Mesenchymal stem cell (in vitro differentiated cells and primary cell): ENCODE measurements at regions not wholly inside any gene's neighbourhood (a gene's known extent, or its start where the extent isn't known, plus 50 kb on each side); places are given as distances from the start of the nearest gene placed in this dataset.

ENCODE experiments used
- DNase-seq: peaks from one replicate; pipeline ENCODE4 v3.0.0-alpha.2; 2013
- H2AFZ ChIP-seq: one replicate; pipeline ENCODE4 v1.6.1; 2013; ENCODE audit warnings: low read depth, mild to moderate bottlenecking, control low read depth, inconsistent platforms, low read length, moderate library complexity
- H2AK5ac ChIP-seq: 2 replicates; pipeline ENCODE4 v1.6.1; 2013; ENCODE audit warnings: low read length, moderate library complexity, mild to moderate bottlenecking, inconsistent platforms; ENCODE audit not compliant: severe bottlenecking
- H2BK120ac ChIP-seq: one replicate; pipeline ENCODE4 v1.6.1; 2013; ENCODE audit warnings: low read depth, mild to moderate bottlenecking, inconsistent platforms, low read length, moderate library complexity
- H2BK12ac ChIP-seq, 2 experiments: one replicate each; pipeline ENCODE4 v1.6.1; 2013; ENCODE audit warnings: inconsistent platforms in 2 of 2, low read length in 2 of 2, mild to moderate bottlenecking in 2 of 2, moderate library complexity in 2 of 2, control low read depth in 1 of 2
- H2BK15ac ChIP-seq: one replicate; pipeline ENCODE4 v1.6.1; 2013; ENCODE audit warnings: mild to moderate bottlenecking, low read depth, inconsistent platforms; ENCODE audit not compliant: poor library complexity, severe bottlenecking
- H2BK5ac ChIP-seq: 2 replicates; pipeline ENCODE4 v1.6.1; 2013; ENCODE audit warnings: low read depth, mild to moderate bottlenecking, low read length, control low read depth, inconsistent platforms; ENCODE audit not compliant: poor library complexity, severe bottlenecking
- H3K14ac ChIP-seq, 2 experiments: one replicate each; pipeline ENCODE4 v1.6.1; 2013; ENCODE audit warnings: inconsistent platforms in 2 of 2, low read length in 2 of 2, control low read depth in 1 of 2, mild to moderate bottlenecking in 1 of 2, moderate library complexity in 1 of 2
- H3K18ac ChIP-seq, 2 experiments: one replicate each; pipeline ENCODE4 v1.6.1; 2013; ENCODE audit warnings: inconsistent platforms in 2 of 2, low read length in 2 of 2, control low read depth in 1 of 2, low read depth in 1 of 2, mild to moderate bottlenecking in 1 of 2
- H3K23ac ChIP-seq, 2 experiments: one replicate each; pipeline ENCODE4 v1.6.1; 2013; ENCODE audit warnings: inconsistent platforms in 2 of 2, low read length in 2 of 2, mild to moderate bottlenecking in 2 of 2, moderate library complexity in 2 of 2, control low read depth in 1 of 2
- H3K27ac ChIP-seq: 2 replicates; pipeline ENCODE4 v1.5.1; 2013; ENCODE audit warnings: mild to moderate bottlenecking, moderate library complexity, low read length, control low read depth, inconsistent platforms; ENCODE audit not compliant: poor library complexity, severe bottlenecking
- H3K27me3 ChIP-seq, 2 experiments: 2 replicates each; pipeline versions ENCODE4 v1.6.1 to v1.7.0; 2013; ENCODE audit warnings: low read length in 2 of 2, mild to moderate bottlenecking in 2 of 2, moderate library complexity in 2 of 2, control low read depth in 1 of 2, inconsistent platforms in 1 of 2; ENCODE audit not compliant: control insufficient read depth in 1 of 2, insufficient read depth in 1 of 2
- H3K36me3 ChIP-seq, 2 experiments: 2 replicates each; pipeline versions ENCODE4 v1.6.1 to v1.7.0; 2013; ENCODE audit warnings: low read length in 2 of 2, control low read depth in 1 of 2, inconsistent platforms in 1 of 2, low read depth in 1 of 2, mild to moderate bottlenecking in 1 of 2; ENCODE audit not compliant: insufficient read depth in 2 of 2, control insufficient read depth in 1 of 2
- H3K4ac ChIP-seq, 2 experiments: one replicate each; pipeline ENCODE4 v1.6.1; 2013; ENCODE audit warnings: inconsistent platforms in 2 of 2, low read length in 2 of 2, mild to moderate bottlenecking in 2 of 2, moderate library complexity in 2 of 2, control low read depth in 1 of 2, low read depth in 1 of 2
- H3K4me1 ChIP-seq: 2 replicates; pipeline ENCODE4 v1.6.1; 2013; ENCODE audit warnings: low read depth, low read length, control low read depth; ENCODE audit not compliant: control insufficient read depth, insufficient read depth
- H3K4me2 ChIP-seq: 2 replicates; pipeline ENCODE4 v1.6.1; 2013; ENCODE audit warnings: low read length, mild to moderate bottlenecking, inconsistent platforms; ENCODE audit not compliant: poor library complexity, severe bottlenecking
- H3K4me3 ChIP-seq, 2 experiments: 2 replicates each; pipeline versions ENCODE4 v1.5.1 to v1.7.0; 2013; ENCODE audit warnings: low read length in 2 of 2, mild to moderate bottlenecking in 2 of 2, control low read depth in 1 of 2, low read depth in 1 of 2; ENCODE audit not compliant: insufficient read depth in 1 of 2
- H3K79me1 ChIP-seq: replicated peaks from 2 replicates; pipeline ENCODE4 v1.6.1; 2013; ENCODE audit warnings: mild to moderate bottlenecking, control low read depth, low read length, inconsistent platforms; ENCODE audit not compliant: poor library complexity, severe bottlenecking
- H3K9ac ChIP-seq: 2 replicates; pipeline ENCODE4 v1.7.0; 2013; ENCODE audit warnings: mild to moderate bottlenecking, low read length, moderate library complexity
- H3K9me3 ChIP-seq: 2 replicates; pipeline ENCODE4 v1.7.0; 2013; ENCODE audit warnings: mild to moderate bottlenecking, low read length; ENCODE audit not compliant: control insufficient read depth
- H4K8ac ChIP-seq: one replicate; pipeline ENCODE4 v1.6.1; 2013; ENCODE audit warnings: inconsistent platforms, mild to moderate bottlenecking, low read length, moderate library complexity
- H4K91ac ChIP-seq: one replicate; pipeline ENCODE4 v1.6.1; 2013; ENCODE audit warnings: mild to moderate bottlenecking, low read length, inconsistent platforms
- WGBS: methylation state at CpG from one replicate; pipeline ENCODE4 v1.1.7; 2013; ENCODE audit warnings: mixed read lengths; 5-methylcytosine and 5-hydroxymethylcytosine counted together

DNA sequence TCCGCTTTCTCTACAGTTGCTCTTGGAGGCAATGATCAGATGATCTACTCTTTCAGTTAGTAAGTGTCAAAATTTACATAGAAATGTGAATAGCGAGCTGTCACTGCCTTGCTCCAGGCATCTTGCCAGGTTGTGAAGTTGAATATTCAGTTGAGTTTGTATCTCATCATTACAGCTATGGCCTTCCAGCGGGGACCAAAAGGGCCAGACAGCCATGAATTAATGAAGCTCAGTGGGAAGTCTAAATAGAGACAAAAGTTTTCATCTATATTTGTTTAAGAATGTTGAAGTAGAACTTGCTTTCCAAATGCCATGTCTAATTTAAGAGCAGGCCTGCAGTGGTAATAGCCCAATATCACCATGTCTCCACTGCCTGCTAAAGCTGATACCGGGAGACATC is 387.8 kb downstream of the FLRT2 start:
- H3K27ac ChIP-seq, result no peak overlapping the region

DNA sequence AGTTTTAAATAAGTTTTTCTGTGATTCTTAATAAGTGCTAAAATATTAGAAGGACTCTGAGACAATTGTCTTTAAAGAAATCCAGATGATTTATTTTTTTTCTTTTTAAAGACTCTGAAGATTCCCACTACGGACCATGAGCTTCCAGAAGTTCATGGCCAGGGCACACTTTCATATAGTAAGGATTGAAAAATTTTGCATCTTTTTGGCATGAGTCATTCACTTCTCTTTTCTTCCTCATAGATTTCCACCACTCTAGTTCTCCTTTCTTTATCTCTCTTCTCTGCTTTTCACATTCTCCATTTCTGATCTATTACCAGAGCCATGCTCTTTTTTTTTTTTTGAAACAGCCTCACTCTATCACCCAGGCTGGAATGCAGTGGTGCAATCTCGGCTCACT is 385.8 kb downstream of the FLRT2 start:
- Histone ChIP-seq H3K14ac (no peak overlapping the region), H3K9me3 (no peaks in the 10 kb centered on the region), H3K23ac (no peak overlapping the region), H2BK120ac (no peak overlapping the region), H4K8ac (no peak overlapping the region), H3K4me2 (no peak overlapping the region), H3K4ac (no peak overlapping the region), H4K91ac (no peak overlapping the region), H3K79me1 (no peaks in the 10 kb centered on the region), H3K4me1 (no peaks in the 10 kb centered on the region), H3K4me3 (no peak overlapping the region), H3K36me3 (no peaks in the 10 kb centered on the region), H2BK5ac (no peak overlapping the region), H3K27ac (no peak overlapping the region), H2BK15ac (no peak overlapping the region), H3K9ac (no peak overlapping the region), H2AK5ac (no peak overlapping the region), H3K27me3 (no peaks in the 10 kb centered on the region), H3K18ac (no peak overlapping the region), H2BK12ac (no peak overlapping the region), H2AFZ (no peak overlapping the region)
- WGBS, result 72% methylated on average over 2 of the region's 2 CpGs
- DNase-seq, result no peak

More for the DNA sequence above, 387.8 kb downstream of the FLRT2 start:
- Histone ChIP-seq H3K14ac (no peak overlapping the region), H3K18ac (no peak overlapping the region), H2AFZ (no peak overlapping the region), H3K9me3 (no peaks in the 10 kb centered on the region), H3K4me1 (no peaks in the 10 kb centered on the region), H3K36me3 (no peaks in the 10 kb centered on the region), H4K8ac (no peak overlapping the region), H2BK5ac (no peak overlapping the region), H2BK120ac (no peak overlapping the region), H3K27me3 (no peaks in the 10 kb centered on the region), H4K91ac (no peak overlapping the region), H2BK15ac (no peak overlapping the region), H3K4ac (no peak overlapping the region), H3K4me2 (no peak overlapping the region), H3K23ac (no peak overlapping the region), H2BK12ac (no peak overlapping the region), H3K4me3 (no peak overlapping the region), H3K79me1 (no peaks in the 10 kb centered on the region), H2AK5ac (no peak overlapping the region), H3K9ac (no peak overlapping the region)
- WGBS, result 68% methylated on average over 3 of the region's 4 CpGs
- DNase-seq, result no peak

DNA sequence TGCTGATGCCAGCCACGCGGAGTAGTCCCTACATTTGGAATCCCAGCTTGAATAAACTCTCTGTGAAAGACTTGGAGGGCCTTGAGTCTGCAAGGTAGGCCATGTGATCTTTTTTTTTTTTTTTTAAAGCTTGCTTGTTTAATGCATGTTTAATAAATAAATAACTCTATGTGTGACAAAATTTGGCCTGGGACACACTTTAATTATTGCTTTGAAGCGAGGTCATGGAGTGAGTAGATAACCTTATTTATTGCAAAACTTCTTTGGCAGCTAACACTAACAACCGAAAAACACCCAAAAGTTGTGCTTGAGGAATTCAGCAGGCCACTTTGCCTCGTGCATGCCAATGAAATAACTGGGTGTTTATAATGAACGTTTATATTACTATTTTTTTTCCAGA is 382.2 kb downstream of the FLRT2 start:
- Histone ChIP-seq H3K27ac (no peak overlapping the region), H2BK5ac (no peak overlapping the region), H3K18ac (no peak overlapping the region), H3K4me1 (no peaks in the 10 kb centered on the region), H2BK15ac (no peak overlapping the region), H3K9me3 (no peaks in the 10 kb centered on the region), H3K4ac (no peak overlapping the region), H3K27me3 (no peaks in the 10 kb centered on the region), H3K4me3 (no peak overlapping the region), H3K14ac (no peak overlapping the region), H3K4me2 (no peak overlapping the region), H3K79me1 (no peaks in the 10 kb centered on the region), H3K9ac (no peak overlapping the region), H2BK12ac (no peak overlapping the region), H3K36me3 (no peaks in the 10 kb centered on the region), H2AFZ (no peak overlapping the region), H2BK120ac (no peak overlapping the region), H2AK5ac (no peak overlapping the region), H4K8ac (no peak overlapping the region), H3K23ac (no peak overlapping the region), H4K91ac (no peak overlapping the region)
- 87% methylated on average over 3 of the region's 6 CpGs for WGBS
- DNase-seq, result no peak

DNA sequence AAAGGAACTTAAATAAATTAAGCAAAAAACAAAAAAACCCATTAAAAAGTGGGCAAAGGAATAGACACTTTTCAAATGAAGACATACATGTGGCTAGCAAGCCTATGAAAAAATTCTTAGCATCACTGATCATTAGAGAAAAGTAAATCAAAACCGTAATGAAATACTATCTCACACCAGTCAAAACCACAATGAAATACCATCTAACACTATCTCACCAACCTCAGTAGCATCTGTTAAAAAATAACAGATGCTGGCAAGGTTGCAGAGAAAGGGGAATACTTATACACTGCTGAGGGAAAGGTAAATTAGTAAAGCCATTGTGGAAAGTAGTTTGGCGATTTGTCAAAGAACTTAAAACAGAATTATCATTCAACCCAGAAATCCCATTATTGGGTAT is 381.1 kb downstream of the FLRT2 start:
- Histone ChIP-seq H3K9me3 (no peaks in the 10 kb centered on the region), H3K27ac (no peak overlapping the region), H3K14ac (no peak overlapping the region), H3K79me1 (no peaks in the 10 kb centered on the region), H3K36me3 (no peaks in the 10 kb centered on the region), H3K4ac (no peak overlapping the region), H3K23ac (no peak overlapping the region), H3K4me3 (no peak overlapping the region), H3K4me1 (no peaks in the 10 kb centered on the region), H2AK5ac (no peak overlapping the region), H3K9ac (no peak overlapping the region), H4K91ac (no peak overlapping the region), H2BK5ac (no peak overlapping the region), H2BK12ac (no peak overlapping the region), H2BK120ac (no peak overlapping the region), H3K4me2 (no peak overlapping the region), H3K27me3 (no peaks in the 10 kb centered on the region), H3K18ac (no peak overlapping the region), H2BK15ac (no peak overlapping the region), H2AFZ (no peak overlapping the region), H4K8ac (no peak overlapping the region)
- 100% methylated on average over 1 of the region's 2 CpGs for WGBS
- DNase-seq, result no peak
